Naive B cell (primary cell): ENCODE measurements at regions not wholly inside any gene's neighbourhood (a gene's known extent, or its start where the extent isn't known, plus 50 kb on each side); places are given as distances from the start of the nearest gene placed in this dataset.
"Not testable (repeated sequence)": the region's sequence is repeated elsewhere in the genome, so short reads cannot be mapped to it uniquely, and the experiment has no call there.

ENCODE experiments used
- ATAC-seq, 2 donors: fragments of 150-1000 bp; cut with Tn5 transposase; 2 replicates each; pipeline ENCODE4 v1.10.0; 2021; ENCODE audit warnings: low read depth in 2 of 2, mild to moderate bottlenecking in 2 of 2, moderate library complexity in 2 of 2
- DNase-seq: peaks from one replicate; pipeline ENCODE4 v3.0.0; 2022
- H3K27ac Mint-ChIP-seq, 6 donors: one replicate each; pipeline ENCODE4 v1.8.0; 2020 to 2022; ENCODE audit warnings: mild to moderate bottlenecking in 6 of 6, mixed read lengths in 6 of 6, moderate library complexity in 5 of 6, inconsistent platforms in 2 of 6
- H3K27me3 Mint-ChIP-seq, 3 donors: one replicate each; pipeline ENCODE4 v1.8.0; 2021 to 2022; ENCODE audit warnings: mixed read lengths in 3 of 3, mild to moderate bottlenecking in 1 of 3
- H3K36me3 Mint-ChIP-seq, 2 donors: one replicate each; pipeline ENCODE4 v1.8.0; 2020 to 2022; ENCODE audit warnings: mixed read lengths in 2 of 2, inconsistent platforms in 1 of 2, mild to moderate bottlenecking in 1 of 2
- H3K4me1 Mint-ChIP-seq, 3 donors: one replicate each; pipeline ENCODE4 v1.8.0; 2020 to 2022; ENCODE audit warnings: mixed read lengths in 3 of 3, inconsistent platforms in 1 of 3, mild to moderate bottlenecking in 1 of 3, moderate library complexity in 1 of 3
- H3K4me3 Mint-ChIP-seq, 8 donors: one replicate each; pipeline ENCODE4 v1.8.0; 2020 to 2022; ENCODE audit warnings: mild to moderate bottlenecking in 8 of 8, mixed read lengths in 8 of 8, moderate library complexity in 8 of 8, inconsistent platforms in 2 of 8
- H3K9me3 Mint-ChIP-seq, 7 donors: one replicate each; pipeline ENCODE4 v1.8.0; 2020 to 2022; ENCODE audit warnings: mixed read lengths in 7 of 7, mild to moderate bottlenecking in 5 of 7, inconsistent platforms in 2 of 7, moderate library complexity in 1 of 7

DNA sequence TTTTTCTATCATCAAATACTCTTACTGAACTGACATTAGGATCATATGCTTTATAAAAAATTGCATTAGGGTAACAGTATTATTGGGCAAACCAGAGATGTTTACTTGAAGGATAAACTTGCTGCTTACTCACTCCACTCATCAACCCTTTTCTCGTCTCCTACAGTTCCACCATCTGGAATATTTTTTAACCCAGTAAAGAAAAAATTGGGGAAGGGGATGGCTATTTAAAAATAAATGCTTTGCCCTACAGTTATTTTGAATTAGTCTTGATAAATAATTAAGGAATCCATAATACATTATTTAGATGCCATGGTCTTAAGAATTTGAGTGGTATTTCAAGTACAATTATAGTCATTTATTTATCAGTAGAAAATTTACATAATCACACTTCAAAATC, 225.8 kb downstream of the MEF2C start:
- no peak overlapping the region for H3K4me3 Mint-ChIP-seq
- peaks cover 12 to 22% (median 13%) of the 10 kb centered on the region in 3 donors for H3K4me1 Mint-ChIP-seq
- peaks cover 0 to 15% of the 10 kb centered on the region in 2 donors for H3K36me3 Mint-ChIP-seq
- ATAC-seq: no peak
- peaks cover 0 to 39% (median 19%) of the 10 kb centered on the region in 7 donors for H3K9me3 Mint-ChIP-seq
- DNase-seq: no peak
- peaks cover 26 to 48% (median 46%) of the 10 kb centered on the region in 3 donors for H3K27me3 Mint-ChIP-seq
- H3K27ac Mint-ChIP-seq: no peak overlapping the region

DNA sequence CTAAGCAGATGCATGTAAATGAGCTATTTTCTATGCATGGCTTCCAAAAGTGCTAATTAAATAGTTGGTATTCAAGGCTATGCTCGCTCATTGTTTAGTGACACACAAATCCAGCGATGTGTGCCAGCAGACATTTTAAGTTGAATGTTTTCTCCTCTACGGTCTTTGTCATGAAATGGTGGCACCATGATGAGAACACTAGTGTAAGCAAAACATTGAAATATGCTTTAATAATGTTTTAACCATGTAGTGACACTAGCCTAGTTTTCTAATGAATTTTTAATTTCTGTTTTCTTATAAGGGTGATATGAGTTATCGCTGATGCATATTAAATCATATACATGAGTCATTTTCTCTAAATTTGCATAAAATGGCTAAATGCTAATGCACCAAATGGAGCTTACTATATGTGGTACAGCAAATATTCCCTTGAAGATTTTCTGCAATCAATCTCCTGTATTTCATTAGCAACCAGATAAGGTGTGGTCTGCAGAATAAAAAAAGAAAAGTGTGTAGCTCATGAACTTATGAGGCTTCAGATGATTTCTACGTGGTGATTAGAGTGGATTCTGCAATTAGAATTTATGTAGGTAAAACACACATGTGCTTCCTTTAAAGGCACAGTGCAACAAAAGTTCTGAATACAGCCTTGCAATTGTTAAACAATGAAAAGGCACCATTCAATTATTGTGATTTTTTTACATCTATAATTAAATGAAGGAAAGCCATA, 226.6 kb downstream of the MEF2C start:
- H3K4me3 Mint-ChIP-seq: no peak overlapping the region
- H3K27me3 Mint-ChIP-seq: peaks cover 30 to 49% (median 48%) of the 10 kb centered on the region in 3 donors
- no peak for ATAC-seq
- H3K27ac Mint-ChIP-seq: no peak overlapping the region
- DNase-seq: no peak
- peaks cover 0 to 13% of the 10 kb centered on the region in 2 donors for H3K36me3 Mint-ChIP-seq
- peaks cover 10 to 17% (median 12%) of the 10 kb centered on the region in 3 donors for H3K4me1 Mint-ChIP-seq
- peaks cover 0 to 33% (median 15%) of the 10 kb centered on the region in 7 donors for H3K9me3 Mint-ChIP-seq

DNA sequence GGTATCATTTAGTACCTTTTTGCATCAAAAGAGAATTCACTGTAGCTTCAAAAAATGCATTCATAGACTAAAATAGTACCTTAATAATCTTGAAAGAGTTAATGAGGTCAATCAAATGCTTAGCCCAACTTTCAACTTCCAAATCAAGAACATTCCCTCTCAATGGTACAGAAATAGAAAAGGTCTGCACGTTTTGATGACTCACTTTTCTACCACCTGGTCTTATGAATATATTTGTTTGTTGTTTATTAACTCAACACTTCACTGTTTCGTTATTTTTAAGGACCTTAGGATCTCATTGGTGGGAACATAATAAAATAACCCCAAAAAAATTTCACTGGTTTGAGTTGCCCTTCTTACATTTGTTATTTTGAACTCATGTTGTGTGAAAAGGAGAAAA, 229.5 kb downstream of the MEF2C start:
- peaks cover 0 to 6% of the 10 kb centered on the region in 2 donors for H3K36me3 Mint-ChIP-seq
- no peak for ATAC-seq
- peaks cover 0 to 15% (median 3%) of the 10 kb centered on the region in 7 donors for H3K9me3 Mint-ChIP-seq
- peaks cover 35 to 43% (median 41%) of the 10 kb centered on the region in 3 donors for H3K27me3 Mint-ChIP-seq
- no peaks in the 10 kb centered on the region for H3K4me1 Mint-ChIP-seq
- no peak overlapping the region for H3K27ac Mint-ChIP-seq
- DNase-seq: no peak
- H3K4me3 Mint-ChIP-seq: no peak overlapping the region

DNA sequence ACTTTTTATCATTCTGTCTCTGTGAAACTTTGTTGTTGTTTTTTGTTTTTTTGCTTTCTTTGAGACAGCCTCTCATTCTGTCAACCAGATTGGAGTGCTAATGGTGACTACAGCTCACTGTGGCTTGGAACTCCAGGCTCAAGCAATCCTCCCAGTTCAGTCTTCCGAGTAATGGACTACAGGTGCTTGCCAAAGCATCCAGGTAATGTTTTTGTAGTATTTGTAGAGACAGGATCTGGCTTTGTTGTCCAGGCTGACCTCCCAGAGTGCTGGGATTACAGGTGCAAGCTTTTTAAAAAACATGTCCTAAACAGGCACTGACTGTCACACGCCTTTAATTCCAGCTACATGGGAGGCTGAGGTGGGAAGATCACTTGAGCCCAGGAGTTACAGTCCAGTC, 235.1 kb downstream of the MEF2C start:
- Mint-ChIP-seq H3K36me3 (no peaks in the 10 kb centered on the region), H3K4me3 (no peak overlapping the region), H3K27ac (no peak overlapping the region), H3K4me1 (no peaks in the 10 kb centered on the region), H3K9me3 (peaks cover 0 to 1% (median 0%) of the 10 kb centered on the region in 7 donors), H3K27me3 (peaks cover 31 to 40% (median 34%) of the 10 kb centered on the region in 3 donors)
- ATAC-seq (no peak), DNase-seq (no peak)

DNA sequence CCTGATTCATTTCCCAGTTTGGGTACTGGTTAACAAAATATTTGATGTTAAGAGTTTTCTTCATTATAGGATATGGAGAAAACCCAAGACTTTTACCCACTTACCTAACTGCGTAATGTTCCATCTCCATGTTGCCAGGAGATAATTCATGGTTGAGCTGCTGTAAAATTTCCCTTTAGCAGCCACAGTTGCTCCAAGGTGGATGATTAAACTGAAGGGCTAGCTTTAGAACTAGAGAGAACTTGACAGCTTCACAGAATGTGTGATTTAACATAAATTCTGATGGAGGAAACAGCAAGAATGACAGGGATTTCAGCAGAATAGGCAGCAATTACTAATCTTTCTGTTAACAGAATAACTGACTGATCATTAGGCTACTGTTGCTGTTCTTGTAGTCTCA, 236.1 kb downstream of the MEF2C start:
- no peak overlapping the region for H3K27ac Mint-ChIP-seq
- ATAC-seq (no peak), DNase-seq (no peak)
- H3K36me3 Mint-ChIP-seq: no peaks in the 10 kb centered on the region
- peaks cover 0 to 1% (median 0%) of the 10 kb centered on the region in 7 donors for H3K9me3 Mint-ChIP-seq
- peaks cover 24 to 30% (median 25%) of the 10 kb centered on the region in 3 donors for H3K27me3 Mint-ChIP-seq
- no peaks in the 10 kb centered on the region for H3K4me1 Mint-ChIP-seq
- H3K4me3 Mint-ChIP-seq: no peak overlapping the region

DNA sequence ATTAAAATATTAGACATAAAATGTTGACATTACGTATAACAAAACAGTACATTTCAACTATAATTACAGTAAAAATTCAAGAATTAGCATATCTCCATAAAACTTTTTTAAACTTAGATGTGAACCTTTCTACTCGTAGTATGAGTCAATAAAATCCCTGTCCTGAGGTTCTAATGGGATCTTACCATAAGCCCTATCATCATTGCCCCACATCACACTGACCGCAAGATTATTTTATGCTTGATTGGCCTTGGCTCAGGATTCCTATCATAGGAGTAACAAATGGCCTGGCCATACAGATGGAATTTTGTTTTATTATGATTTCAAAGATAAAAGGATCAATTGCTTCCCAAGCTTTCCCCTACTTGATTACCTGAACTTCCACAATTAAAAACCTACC, 238.3 kb downstream of the MEF2C start:
- Mint-ChIP-seq H3K4me3 (no peak overlapping the region), H3K9me3 (peaks cover 0 to 1% (median 0%) of the 10 kb centered on the region in 7 donors), H3K36me3 (no peaks in the 10 kb centered on the region), H3K4me1 (no peaks in the 10 kb centered on the region), H3K27ac (no peak overlapping the region), H3K27me3 (peaks cover 16 to 24% (median 22%) of the 10 kb centered on the region in 3 donors)
- DNase-seq (no peak), ATAC-seq (no peak)

DNA sequence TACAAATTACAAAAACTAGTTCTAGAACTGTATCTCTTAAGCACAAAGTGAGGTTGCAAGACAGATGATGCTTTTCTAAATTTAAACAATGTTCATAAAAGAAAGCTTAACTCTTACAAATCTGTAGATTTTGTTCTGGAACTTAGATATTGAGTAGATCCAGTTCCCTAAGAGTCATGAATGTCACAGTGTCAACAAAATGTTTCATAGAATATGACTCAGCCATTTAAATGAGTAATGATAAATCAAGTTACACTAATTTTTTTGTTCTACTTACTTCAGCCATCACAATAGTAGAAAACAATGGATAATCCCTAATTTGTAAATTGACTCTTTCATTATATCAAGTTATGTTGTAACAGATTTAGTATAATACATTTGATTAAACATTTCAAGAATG, 239.7 kb downstream of the MEF2C start:
- Mint-ChIP-seq H3K27ac (no peak overlapping the region), H3K4me3 (no peak overlapping the region), H3K36me3 (no peaks in the 10 kb centered on the region), H3K4me1 (no peaks in the 10 kb centered on the region), H3K27me3 (peaks cover 22 to 25% (median 24%) of the 10 kb centered on the region in 3 donors), H3K9me3 (peaks cover 0 to 1% (median 0%) of the 10 kb centered on the region in 7 donors)
- ATAC-seq (no peak), DNase-seq (no peak)

DNA sequence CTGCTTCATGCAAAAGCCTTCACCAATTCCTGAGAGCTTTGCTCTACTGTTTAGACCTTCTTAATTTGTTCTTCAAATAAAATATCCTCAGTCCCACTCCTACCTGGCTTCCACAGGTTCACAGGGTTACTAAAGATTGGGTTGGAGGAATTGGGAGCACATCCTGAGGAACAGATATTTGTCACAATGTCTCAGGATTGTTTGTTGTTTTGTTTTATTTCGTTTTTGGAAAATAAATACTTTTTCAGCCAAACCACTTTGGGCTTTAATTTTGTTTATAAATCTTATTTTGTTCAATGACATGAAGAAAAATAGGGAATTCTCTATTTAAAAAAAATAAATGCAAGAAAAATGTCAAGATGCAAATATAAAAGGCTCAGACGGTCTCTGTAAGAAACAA, 249.0 kb downstream of the MEF2C start:
- DNase-seq (no peak), ATAC-seq (no peak)
- H3K4me3 Mint-ChIP-seq: no peak overlapping the region
- H3K27ac Mint-ChIP-seq: no peak overlapping the region
- peaks cover 0 to 4% (median 0%) of the 10 kb centered on the region in 7 donors for H3K9me3 Mint-ChIP-seq
- H3K27me3 Mint-ChIP-seq: peaks cover 29 to 38% (median 30%) of the 10 kb centered on the region in 3 donors
- no peaks in the 10 kb centered on the region for H3K36me3 Mint-ChIP-seq
- no peaks in the 10 kb centered on the region for H3K4me1 Mint-ChIP-seq

DNA sequence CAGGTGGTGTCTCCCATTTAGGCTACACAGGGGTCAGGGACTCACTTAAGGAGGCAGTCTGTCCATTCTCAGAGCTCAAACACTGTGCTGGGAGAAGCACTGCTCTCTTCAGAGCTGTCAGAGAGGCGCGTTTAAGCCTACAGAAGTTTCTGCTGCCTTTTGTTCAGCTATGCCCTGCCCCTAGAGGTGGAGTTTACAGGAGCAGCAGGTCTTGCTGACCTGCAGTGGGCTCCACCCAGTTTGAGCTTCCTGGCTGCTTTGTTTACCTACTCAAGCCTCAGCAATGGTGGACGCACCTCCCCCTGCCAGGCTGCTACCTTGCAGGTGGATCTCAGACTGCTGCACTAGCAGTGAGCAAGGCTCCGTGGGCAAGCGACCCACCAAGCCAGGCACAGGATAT, 260.1 kb downstream of the MEF2C start:
- not testable (repeated sequence) for H3K36me3 Mint-ChIP-seq, DNase-seq, H3K4me1 Mint-ChIP-seq, H3K27ac Mint-ChIP-seq, ATAC-seq, H3K4me3 Mint-ChIP-seq
- Mint-ChIP-seq H3K9me3 (peaks cover 0 to 33% (median 22%) of the 10 kb centered on the region in 7 donors), H3K27me3 (peaks cover 18 to 36% (median 26%) of the 10 kb centered on the region in 3 donors)

DNA sequence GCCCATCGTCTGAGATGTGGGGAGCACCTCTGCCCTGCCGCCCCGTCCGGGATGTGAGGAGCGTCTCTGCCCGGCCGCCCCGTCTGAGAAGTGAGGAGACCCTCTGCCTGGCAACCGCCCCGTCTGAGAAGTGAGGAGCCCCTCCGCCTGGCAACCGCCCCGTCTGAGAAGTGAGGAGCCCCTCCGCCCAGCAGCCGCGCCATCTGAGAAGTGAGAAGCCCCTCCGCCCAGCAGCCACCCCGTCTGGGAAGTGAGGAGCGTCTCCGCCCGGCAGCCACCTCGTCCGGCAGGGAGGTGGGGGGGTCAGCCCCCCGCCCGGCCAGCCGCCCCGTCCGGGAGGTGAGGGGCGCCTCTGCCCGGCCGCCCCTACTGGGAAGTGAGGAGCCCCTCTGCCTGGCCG, 267.2 kb downstream of the MEF2C start:
- H3K4me3 Mint-ChIP-seq, H3K36me3 Mint-ChIP-seq, DNase-seq, ATAC-seq, H3K27ac Mint-ChIP-seq, H3K4me1 Mint-ChIP-seq: not testable (repeated sequence)
- H3K9me3 Mint-ChIP-seq: peaks cover 0 to 36% (median 27%) of the 10 kb centered on the region in 7 donors
- peaks cover 0 to 17% (median 11%) of the 10 kb centered on the region in 3 donors for H3K27me3 Mint-ChIP-seq

DNA sequence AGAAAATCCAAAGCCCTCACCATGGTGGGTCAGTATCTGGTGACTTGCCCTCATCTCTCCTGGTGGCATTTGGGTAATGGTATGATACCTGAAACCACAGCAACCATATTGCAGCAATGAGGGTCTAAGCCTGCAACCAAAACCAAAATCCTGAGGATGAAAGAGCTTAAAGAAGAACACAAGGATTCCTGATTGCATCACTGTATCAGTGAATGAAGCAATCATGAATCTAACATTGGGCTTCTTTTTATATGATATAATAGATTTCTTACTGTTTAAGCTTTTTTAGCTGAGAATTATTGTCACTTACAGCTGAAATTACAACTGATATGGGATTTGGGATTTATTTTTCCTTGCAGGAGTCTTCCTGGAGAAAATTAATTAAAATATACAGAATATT, 269.9 kb downstream of the MEF2C start:
- Mint-ChIP-seq H3K27me3 (peaks cover 0 to 26% (median 16%) of the 10 kb centered on the region in 3 donors), H3K4me3 (no peak overlapping the region), H3K9me3 (peaks cover 0 to 22% (median 14%) of the 10 kb centered on the region in 7 donors), H3K4me1 (no peaks in the 10 kb centered on the region), H3K36me3 (no peaks in the 10 kb centered on the region), H3K27ac (no peak overlapping the region)
- ATAC-seq (no peak), DNase-seq (no peak)

DNA sequence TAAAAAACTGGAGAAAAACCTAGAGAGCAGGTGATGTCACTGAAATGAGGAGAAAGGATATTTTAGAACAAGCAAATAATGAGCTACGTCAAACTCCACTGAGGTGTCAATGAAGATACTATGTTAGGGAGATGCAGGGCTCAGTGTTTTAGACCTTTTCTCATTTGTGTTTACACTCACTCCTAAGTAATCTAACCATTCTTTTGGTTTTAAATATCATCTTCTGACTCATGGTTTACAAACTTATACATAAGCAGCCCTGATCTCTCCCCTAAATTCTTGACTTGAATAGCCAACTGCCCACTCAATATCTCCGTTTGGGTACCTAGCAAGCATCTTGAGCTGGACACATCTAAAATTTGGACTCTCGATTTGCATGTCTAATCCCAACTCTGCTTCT, 272.4 kb downstream of the MEF2C start:
- Mint-ChIP-seq H3K4me3 (no peak overlapping the region), H3K9me3 (peaks cover 0 to 14% (median 8%) of the 10 kb centered on the region in 7 donors), H3K4me1 (no peaks in the 10 kb centered on the region), H3K27me3 (peaks cover 5 to 26% (median 21%) of the 10 kb centered on the region in 3 donors), H3K27ac (no peak overlapping the region), H3K36me3 (no peaks in the 10 kb centered on the region)
- DNase-seq (no peak), ATAC-seq (no peak)

DNA sequence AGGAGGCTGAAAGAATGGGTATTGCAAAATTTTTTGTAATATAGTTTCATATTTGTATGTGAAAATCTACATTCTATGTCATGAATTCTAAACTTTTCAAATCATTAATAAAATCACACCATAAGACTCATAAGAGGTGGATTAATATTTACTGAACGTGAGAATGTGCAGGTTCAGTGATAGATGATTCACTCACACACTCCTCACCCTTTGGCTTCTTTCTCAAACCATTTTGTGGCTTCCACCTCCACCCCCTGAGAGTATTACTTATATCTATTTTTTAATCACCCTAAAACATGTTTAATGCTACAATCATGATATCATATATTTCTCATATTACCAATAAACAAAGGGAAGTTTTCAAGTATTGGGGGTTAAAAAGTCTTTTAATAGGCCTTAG, 275.5 kb downstream of the MEF2C start:
- Mint-ChIP-seq H3K9me3 (peaks cover 0 to 4% (median 0%) of the 10 kb centered on the region in 7 donors), H3K27ac (no peak overlapping the region)

DNA sequence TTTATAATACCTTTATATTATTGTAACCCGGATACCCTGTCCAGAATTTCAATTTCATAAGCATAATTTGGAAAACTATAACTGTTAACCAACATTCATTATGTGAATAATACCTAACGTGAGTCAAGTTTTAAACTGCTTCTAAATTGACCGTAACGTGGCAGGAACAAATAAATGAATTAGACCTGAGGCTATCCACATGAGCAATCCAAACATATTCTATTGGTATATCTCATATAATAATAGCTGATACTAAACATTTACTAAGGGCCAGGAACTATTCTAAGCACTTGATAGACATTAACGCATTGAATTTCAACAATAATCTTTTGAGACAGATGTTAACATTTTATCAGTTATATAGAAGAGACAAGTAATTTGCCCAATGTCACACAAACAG, 276.4 kb downstream of the MEF2C start:
- H3K4me1 Mint-ChIP-seq: no peaks in the 10 kb centered on the region
- no peak overlapping the region for H3K27ac Mint-ChIP-seq
- DNase-seq (no peak), ATAC-seq (no peak)
- peaks cover 0 to 6% (median 3%) of the 10 kb centered on the region in 7 donors for H3K9me3 Mint-ChIP-seq
- peaks cover 0 to 6% of the 10 kb centered on the region in 2 donors for H3K36me3 Mint-ChIP-seq
- peaks cover 13 to 30% (median 29%) of the 10 kb centered on the region in 3 donors for H3K27me3 Mint-ChIP-seq
- H3K4me3 Mint-ChIP-seq: no peak overlapping the region

More for the DNA sequence above, 275.5 kb downstream of the MEF2C start:
- Mint-ChIP-seq H3K36me3 (no peaks in the 10 kb centered on the region), H3K4me1 (no peaks in the 10 kb centered on the region), H3K27me3 (peaks cover 9 to 30% (median 26%) of the 10 kb centered on the region in 3 donors), H3K4me3 (no peak overlapping the region)
- ATAC-seq (no peak), DNase-seq (no peak)
